Liver (tissue), 3 donors: ENCODE measurements at regions not wholly inside any gene's neighbourhood (a gene's known extent, or its start where the extent isn't known, plus 50 kb on each side); places are given as distances from the start of the nearest gene placed in this dataset.

ENCODE experiments used
- JUND ChIP-seq, 2 donors: IDR thresholded peaks; 2 replicates each; pipeline ENCODE4 v1.6.1; 2016; ENCODE audit warnings: antibody characterized with exemption in 2 of 2
- RXRA ChIP-seq, 2 donors: IDR thresholded peaks; 2 replicates each; pipeline ENCODE4 v1.6.1; 2017 to 2018; ENCODE audit warnings: antibody characterized with exemption in 2 of 2, mild to moderate bottlenecking in 1 of 2
- TAF1 ChIP-seq: conservative IDR thresholded peaks from 2 replicates; pipeline ENCODE4 v1.6.1; 2016; ENCODE audit warnings: antibody characterized with exemption, mild to moderate bottlenecking
- TF ChIP-seq, protein P1 (sequence below): fragments of 150-350 bp; IDR thresholded peaks from 2 replicates; pipeline ENCODE4 v1.5.1; 2017; ENCODE audit warnings: improper control_type of control experiment, low read depth, low read length; ENCODE audit not compliant: missing input control
- TF ChIP-seq, protein P2 (sequence below): IDR thresholded peaks from 2 replicates; pipeline ENCODE4 v1.6.1; 2016; ENCODE audit warnings: antibody characterized with exemption
- TF ChIP-seq, protein P3 (sequence below): IDR thresholded peaks from 2 replicates; pipeline ENCODE4 v1.6.1; 2016; ENCODE audit warnings: antibody characterized with exemption, mild to moderate bottlenecking
- donor health status: healthy.
- donor health status: healthy.

DNA sequence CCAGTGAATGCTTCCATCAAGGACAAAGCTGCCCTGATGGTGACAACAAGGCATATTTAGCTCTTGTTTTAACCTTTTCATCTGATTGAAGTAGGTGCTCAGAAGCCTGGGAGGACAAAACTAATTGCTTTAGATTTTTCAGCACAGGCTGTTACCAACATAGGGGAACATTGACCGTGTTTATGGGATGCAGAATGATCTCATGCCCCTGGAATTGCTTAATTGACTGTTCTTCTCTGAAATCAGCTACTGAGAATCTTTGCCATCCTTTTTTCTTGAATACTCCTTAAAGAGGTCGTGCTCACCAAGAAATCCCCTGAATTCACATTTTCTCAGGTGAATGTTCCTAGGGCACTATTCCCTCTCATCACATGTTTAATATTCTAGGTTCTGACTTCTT is 95.9 kb upstream of the CCDC190 start:
- TF ChIP-seq TAF1 = no peak
- TF ChIP-seq JUND (IDR thresholded peaks at IDR 0.05) = peak; percentile 31 to 71
- TF ChIP-seq, protein P1, sequence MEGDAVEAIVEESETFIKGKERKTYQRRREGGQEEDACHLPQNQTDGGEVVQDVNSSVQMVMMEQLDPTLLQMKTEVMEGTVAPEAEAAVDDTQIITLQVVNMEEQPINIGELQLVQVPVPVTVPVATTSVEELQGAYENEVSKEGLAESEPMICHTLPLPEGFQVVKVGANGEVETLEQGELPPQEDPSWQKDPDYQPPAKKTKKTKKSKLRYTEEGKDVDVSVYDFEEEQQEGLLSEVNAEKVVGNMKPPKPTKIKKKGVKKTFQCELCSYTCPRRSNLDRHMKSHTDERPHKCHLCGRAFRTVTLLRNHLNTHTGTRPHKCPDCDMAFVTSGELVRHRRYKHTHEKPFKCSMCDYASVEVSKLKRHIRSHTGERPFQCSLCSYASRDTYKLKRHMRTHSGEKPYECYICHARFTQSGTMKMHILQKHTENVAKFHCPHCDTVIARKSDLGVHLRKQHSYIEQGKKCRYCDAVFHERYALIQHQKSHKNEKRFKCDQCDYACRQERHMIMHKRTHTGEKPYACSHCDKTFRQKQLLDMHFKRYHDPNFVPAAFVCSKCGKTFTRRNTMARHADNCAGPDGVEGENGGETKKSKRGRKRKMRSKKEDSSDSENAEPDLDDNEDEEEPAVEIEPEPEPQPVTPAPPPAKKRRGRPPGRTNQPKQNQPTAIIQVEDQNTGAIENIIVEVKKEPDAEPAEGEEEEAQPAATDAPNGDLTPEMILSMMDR = no peak
- TF ChIP-seq, protein P2, sequence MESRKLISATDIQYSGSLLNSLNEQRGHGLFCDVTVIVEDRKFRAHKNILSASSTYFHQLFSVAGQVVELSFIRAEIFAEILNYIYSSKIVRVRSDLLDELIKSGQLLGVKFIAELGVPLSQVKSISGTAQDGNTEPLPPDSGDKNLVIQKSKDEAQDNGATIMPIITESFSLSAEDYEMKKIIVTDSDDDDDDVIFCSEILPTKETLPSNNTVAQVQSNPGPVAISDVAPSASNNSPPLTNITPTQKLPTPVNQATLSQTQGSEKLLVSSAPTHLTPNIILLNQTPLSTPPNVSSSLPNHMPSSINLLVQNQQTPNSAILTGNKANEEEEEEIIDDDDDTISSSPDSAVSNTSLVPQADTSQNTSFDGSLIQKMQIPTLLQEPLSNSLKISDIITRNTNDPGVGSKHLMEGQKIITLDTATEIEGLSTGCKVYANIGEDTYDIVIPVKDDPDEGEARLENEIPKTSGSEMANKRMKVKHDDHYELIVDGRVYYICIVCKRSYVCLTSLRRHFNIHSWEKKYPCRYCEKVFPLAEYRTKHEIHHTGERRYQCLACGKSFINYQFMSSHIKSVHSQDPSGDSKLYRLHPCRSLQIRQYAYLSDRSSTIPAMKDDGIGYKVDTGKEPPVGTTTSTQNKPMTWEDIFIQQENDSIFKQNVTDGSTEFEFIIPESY = no peak
- no peak for TF ChIP-seq RXRA (IDR thresholded peaks at IDR 0.05)
- TF ChIP-seq, protein P3, sequence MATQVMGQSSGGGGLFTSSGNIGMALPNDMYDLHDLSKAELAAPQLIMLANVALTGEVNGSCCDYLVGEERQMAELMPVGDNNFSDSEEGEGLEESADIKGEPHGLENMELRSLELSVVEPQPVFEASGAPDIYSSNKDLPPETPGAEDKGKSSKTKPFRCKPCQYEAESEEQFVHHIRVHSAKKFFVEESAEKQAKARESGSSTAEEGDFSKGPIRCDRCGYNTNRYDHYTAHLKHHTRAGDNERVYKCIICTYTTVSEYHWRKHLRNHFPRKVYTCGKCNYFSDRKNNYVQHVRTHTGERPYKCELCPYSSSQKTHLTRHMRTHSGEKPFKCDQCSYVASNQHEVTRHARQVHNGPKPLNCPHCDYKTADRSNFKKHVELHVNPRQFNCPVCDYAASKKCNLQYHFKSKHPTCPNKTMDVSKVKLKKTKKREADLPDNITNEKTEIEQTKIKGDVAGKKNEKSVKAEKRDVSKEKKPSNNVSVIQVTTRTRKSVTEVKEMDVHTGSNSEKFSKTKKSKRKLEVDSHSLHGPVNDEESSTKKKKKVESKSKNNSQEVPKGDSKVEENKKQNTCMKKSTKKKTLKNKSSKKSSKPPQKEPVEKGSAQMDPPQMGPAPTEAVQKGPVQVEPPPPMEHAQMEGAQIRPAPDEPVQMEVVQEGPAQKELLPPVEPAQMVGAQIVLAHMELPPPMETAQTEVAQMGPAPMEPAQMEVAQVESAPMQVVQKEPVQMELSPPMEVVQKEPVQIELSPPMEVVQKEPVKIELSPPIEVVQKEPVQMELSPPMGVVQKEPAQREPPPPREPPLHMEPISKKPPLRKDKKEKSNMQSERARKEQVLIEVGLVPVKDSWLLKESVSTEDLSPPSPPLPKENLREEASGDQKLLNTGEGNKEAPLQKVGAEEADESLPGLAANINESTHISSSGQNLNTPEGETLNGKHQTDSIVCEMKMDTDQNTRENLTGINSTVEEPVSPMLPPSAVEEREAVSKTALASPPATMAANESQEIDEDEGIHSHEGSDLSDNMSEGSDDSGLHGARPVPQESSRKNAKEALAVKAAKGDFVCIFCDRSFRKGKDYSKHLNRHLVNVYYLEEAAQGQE = no peak
